GM12874 (cell line): ENCODE measurements at regions not wholly inside any gene's neighbourhood (a gene's known extent, or its start where the extent isn't known, plus 50 kb on each side); places are given as distances from the start of the nearest gene placed in this dataset.

Experiments used
- CTCF ChIP-seq: IDR thresholded peaks from 2 replicates; pipeline ENCODE4 v1.5.1; 2011; ENCODE audit warnings: low read depth, mild to moderate bottlenecking, control low read depth, low read length, moderate library complexity; ENCODE audit not compliant: insufficient read depth

GRCh38 chr16:86951831-86952598, 365.2 kb downstream of the C16orf95 start:
- no peak for TF ChIP-seq CTCF

GRCh38 chr16:86952769-86953168, 364.4 kb downstream of the C16orf95 start:
- TF ChIP-seq CTCF = no peak

- TF ChIP-seq CTCF = no peak
Measured at GRCh38 chr16:86953631-86954391, 363.4 kb downstream of the C16orf95 start.

GRCh38 chr16:86955136-86955855, 361.9 kb downstream of the C16orf95 start:
- TF ChIP-seq CTCF = no peak

GRCh38 chr16:86956437-86956836, 360.8 kb downstream of the C16orf95 start:
- no peak for TF ChIP-seq CTCF

GRCh38 chr16:86958423-86958822, 358.8 kb downstream of the C16orf95 start:
- no peak for TF ChIP-seq CTCF

- no peak for TF ChIP-seq CTCF
Measured at GRCh38 chr16:86959091-86959651, 358.0 kb downstream of the C16orf95 start.
